SK-N-SH (cell line): ENCODE measurements at regions not wholly inside any gene's neighbourhood (a gene's known extent, or its start where the extent isn't known, plus 50 kb on each side); places are given as distances from the start of the nearest gene placed in this dataset.

Experiments used
- CTCF ChIA-PET: fragments of 300-600, 350-600 bp; formaldehyde crosslinking; extraction: SDS; loops from one replicate; lab custom pipeline; 2021; lab: Yijun Ruan, JAX
- POLR2A ChIA-PET: fragments of 350-600 bp; sonication (Branson Sonifier 250); formaldehyde crosslinking; extraction: SDS; loops from one replicate; lab custom pipeline; 2020; ENCODE audit warnings: antibody characterized with exemption, inconsistent platforms; lab: Yijun Ruan, JAX
- DNase-seq: peaks from one replicate; pipeline ENCODE4 v3.0.0; 2012
- H2AFZ ChIP-seq: fragments of 200-600 bp; sonication (generic); 2 replicates; pipeline ENCODE4 v1.8.1; 2016; ENCODE audit warnings: antibody characterized with exemption, mild to moderate bottlenecking, low read depth
- H3F3A ChIP-seq: fragments of 200-600 bp; sonication (generic); replicated peaks from 2 replicates; pipeline ENCODE3; 2016; ENCODE audit warnings: antibody characterized with exemption, mild to moderate bottlenecking; ENCODE audit not compliant: insufficient read depth
- H3K27ac ChIP-seq, 2 experiments: fragments of 200-500 bp in 1 of 2; fragments of 200-600 bp in 1 of 2; sonication (Bioruptor generic) in 1 of 2; sonication (generic), shearing (Covaris generic) in 1 of 2; 2 replicates each; pipeline versions ENCODE4 v1.5.1 to v1.6.1; 2014 to 2016; ENCODE audit warnings: low read depth in 2 of 2, inconsistent platforms in 1 of 2, low read length in 1 of 2, mild to moderate bottlenecking in 1 of 2, mixed read lengths in 1 of 2
- H3K27me3 ChIP-seq: fragments of 200-600 bp; sonication (generic), shearing (Covaris generic); 2 replicates; pipeline ENCODE4 v1.6.1; 2016; ENCODE audit warnings: mixed run types; ENCODE audit not compliant: insufficient read depth
- H3K36me3 ChIP-seq, 2 experiments: fragments of 200-500 bp in 1 of 2; fragments of 200-600 bp in 1 of 2; sonication (Bioruptor generic) in 1 of 2; sonication (generic) in 1 of 2; replicated peaks in 1 of 2; 2 replicates each; pipeline versions ENCODE3 to v1.5.1; 2014 to 2016; ENCODE audit warnings: low read length in 1 of 2, mild to moderate bottlenecking in 1 of 2; ENCODE audit not compliant: insufficient read depth in 2 of 2, control insufficient read depth in 1 of 2
- H3K4me1 ChIP-seq, 2 experiments: fragments of 200-500 bp in 1 of 2; fragments of 200-600 bp in 1 of 2; sonication (Bioruptor generic) in 1 of 2; sonication (generic), shearing (Covaris generic) in 1 of 2; 2 replicates each; pipeline versions ENCODE4 v1.5.1 to v1.6.1; 2014 to 2016; ENCODE audit warnings: low read depth in 1 of 2, low read length in 1 of 2, mixed run types in 1 of 2; ENCODE audit not compliant: insufficient read depth in 2 of 2, control insufficient read depth in 1 of 2
- H3K4me2 ChIP-seq: fragments of 200-600 bp; sonication (generic), shearing (Covaris generic); 2 replicates; pipeline ENCODE4 v1.6.1; 2017; ENCODE audit warnings: mixed run types
- H3K4me3 ChIP-seq, 2 experiments: fragments of 200-500 bp in 1 of 2; fragments of 200-600 bp in 1 of 2; sonication (Bioruptor generic) in 1 of 2; sonication (generic), shearing (Covaris generic) in 1 of 2; 2 replicates each; pipeline versions ENCODE4 v1.5.1 to v1.8.1; 2014 to 2016; ENCODE audit warnings: low read depth in 2 of 2, inconsistent platforms in 1 of 2, low read length in 1 of 2, mild to moderate bottlenecking in 1 of 2, mixed read lengths in 1 of 2, moderate library complexity in 1 of 2
- H3K79me2 ChIP-seq: fragments of 200-600 bp; sonication (generic); 2 replicates; pipeline ENCODE4 v1.8.1; 2017; ENCODE audit warnings: mild to moderate bottlenecking; ENCODE audit not compliant: insufficient read depth
- H3K9ac ChIP-seq: fragments of 200-600 bp; sonication (generic); 2 replicates; pipeline ENCODE4 v1.6.1; 2017; ENCODE audit warnings: mixed run types
- H3K9me2 ChIP-seq: fragments of 200-600 bp; sonication (generic); 2 replicates; pipeline ENCODE4 v1.6.1; 2017; ENCODE audit warnings: mixed run types
- H3K9me3 ChIP-seq: fragments of 200-600 bp; sonication (generic); 2 replicates; pipeline ENCODE4 v1.6.1; 2017; ENCODE audit warnings: mixed run types, mild to moderate bottlenecking, moderate library complexity
- H4K20me1 ChIP-seq: fragments of 200-600 bp; sonication (generic); 2 replicates; pipeline ENCODE4 v1.6.1; 2017; ENCODE audit warnings: mild to moderate bottlenecking, mixed run types; ENCODE audit not compliant: insufficient read depth
- CHD2 ChIP-seq: fragments of 150-350 bp; IDR thresholded peaks from 2 replicates; pipeline ENCODE4 v1.6.1; 2018; ENCODE audit warnings: low read length; ENCODE audit not compliant: partially characterized antibody
- CTCF ChIP-seq: fragments of 200-600 bp; sonication (generic); IDR thresholded peaks from 2 replicates; pipeline ENCODE4 v1.6.1; 2017; ENCODE audit warnings: antibody characterized with exemption, mild to moderate bottlenecking, moderate library complexity
- EZH2phosphoT487 ChIP-seq: fragments of 200-600 bp; sonication (generic); IDR thresholded peaks from 2 replicates; pipeline ENCODE4 v1.6.1; 2017; ENCODE audit warnings: low read depth, mixed run types, mild to moderate bottlenecking, antibody characterized with exemption, moderate library complexity, borderline replicate concordance
- FOXJ3 ChIP-seq: sonication (generic); formaldehyde crosslinking; IDR thresholded peaks from 2 replicates; pipeline ENCODE4 v1.5.1; 2020; ENCODE audit warnings: mild to moderate bottlenecking, missing genetic modification reagents
- GABPA ChIP-seq: IDR thresholded peaks from 2 replicates; pipeline ENCODE4 v1.4.0; 2012; ENCODE audit warnings: low read depth, mild to moderate bottlenecking
- GATA2 ChIP-seq: sonication (generic); formaldehyde crosslinking; IDR thresholded peaks from 2 replicates; pipeline ENCODE4 v1.5.0; 2020; ENCODE audit warnings: mild to moderate bottlenecking, missing genetic modification reagents
- IRF3 ChIP-seq: fragments of 150-350 bp; IDR thresholded peaks from 2 replicates; pipeline ENCODE4 v1.6.1; 2016; ENCODE audit warnings: mild to moderate bottlenecking, low read depth, low read length
- NFIC ChIP-seq: IDR thresholded peaks from 2 replicates; pipeline ENCODE4 v1.4.0; 2012; ENCODE audit warnings: borderline replicate concordance
- POLR2AphosphoS5 ChIP-seq: IDR thresholded peaks from 2 replicates; pipeline ENCODE4 v1.6.1; 2012; ENCODE audit warnings: low read depth, low read length
- RAD21 ChIP-seq: IDR thresholded peaks from 2 replicates; pipeline ENCODE4 v1.6.1; 2012; ENCODE audit warnings: mild to moderate bottlenecking, low read length
- RFX5 ChIP-seq: IDR thresholded peaks from 2 replicates; pipeline ENCODE4 v1.6.1; 2012; ENCODE audit warnings: mild to moderate bottlenecking, improper control_type of control experiment, low read length
- SMC3 ChIP-seq: IDR thresholded peaks from 2 replicates; pipeline ENCODE4 v1.6.1; 2012; ENCODE audit warnings: low read depth, low read length, improper control_type of control experiment
- TAF1 ChIP-seq: IDR thresholded peaks from 2 replicates; pipeline ENCODE4 v1.6.1; 2012; ENCODE audit warnings: low read depth, mild to moderate bottlenecking, low read length, moderate library complexity, borderline replicate concordance
- TCF12 ChIP-seq: IDR thresholded peaks from 2 replicates; pipeline ENCODE4 v1.4.0; 2012
- ZBTB33 ChIP-seq: IDR thresholded peaks from 2 replicates; pipeline ENCODE4 v1.4.0; 2012; ENCODE audit warnings: low read depth, borderline replicate concordance
- WGBS: methylation state at CpG from one replicate; pipeline ENCODE4 v1.1.6; 2017; ENCODE audit warnings: low lambda C conversion rate; 5-methylcytosine and 5-hydroxymethylcytosine counted together

- Histone ChIP-seq H2AFZ (no peak overlapping the region), H3K36me3 (no peaks in the 10 kb centered on the region), H3K9me3 (no peaks in the 10 kb centered on the region), H3K4me1 (no peaks in the 10 kb centered on the region; a peak in 1 of 4 replicates), H3K27me3 (no peaks in the 10 kb centered on the region), H3K9me2 (no peaks in the 10 kb centered on the region), H4K20me1 (no peaks in the 10 kb centered on the region), H3K4me3 (peak overlapping the region in 1 of 2 experiments; percentile 9; a peak in 1 of 4 replicates), H3K4me2 (no peak overlapping the region), H3K79me2 (no peaks in the 10 kb centered on the region), H3K9ac (no peak overlapping the region), H3K27ac (no peak overlapping the region), H3F3A (no peaks in the 10 kb centered on the region)
- TF ChIP-seq RAD21, result peak; percentile 89
- TF ChIP-seq GABPA, result no peak
- TF ChIP-seq SMC3, result peak; percentile 77
- TF ChIP-seq GATA2 (CRISPR knock-in tag), result no peak
- no peak for TF ChIP-seq POLR2AphosphoS5
- peak; percentile 89 for TF ChIP-seq CTCF
- TF ChIP-seq FOXJ3 (CRISPR knock-in tag), result no peak
- no peak for TF ChIP-seq CHD2
- no peak for TF ChIP-seq TCF12
- TF ChIP-seq EZH2phosphoT487, result no peak
- no peak for TF ChIP-seq ZBTB33
- no peak for TF ChIP-seq TAF1
- TF ChIP-seq RFX5, result no peak
- no peak for TF ChIP-seq NFIC
- no peak for TF ChIP-seq IRF3
- POLR2A ChIA-PET, result no interaction called here
- 3% methylated on average over 3 of the region's 3 CpGs for WGBS
- DNase-seq, result peak; percentile 43
- CTCF ChIA-PET, result interaction anchor here (0.9 to 1.9 kb wide), 13 partner anchors 9 to 1949 kb away, joined by 3 to 8 read pairs (median 4); no protein-coding TSS in a partner anchor
Measured at GRCh38 chr12:23204933-23205778, 580.2 kb downstream of the ETNK1 start.
